ENCODE measurements at regions not wholly inside any gene's neighbourhood (a gene's known extent, or its start where the extent isn't known, plus 50 kb on each side); places are given as distances from the start of the nearest gene placed in this dataset.

DNA sequence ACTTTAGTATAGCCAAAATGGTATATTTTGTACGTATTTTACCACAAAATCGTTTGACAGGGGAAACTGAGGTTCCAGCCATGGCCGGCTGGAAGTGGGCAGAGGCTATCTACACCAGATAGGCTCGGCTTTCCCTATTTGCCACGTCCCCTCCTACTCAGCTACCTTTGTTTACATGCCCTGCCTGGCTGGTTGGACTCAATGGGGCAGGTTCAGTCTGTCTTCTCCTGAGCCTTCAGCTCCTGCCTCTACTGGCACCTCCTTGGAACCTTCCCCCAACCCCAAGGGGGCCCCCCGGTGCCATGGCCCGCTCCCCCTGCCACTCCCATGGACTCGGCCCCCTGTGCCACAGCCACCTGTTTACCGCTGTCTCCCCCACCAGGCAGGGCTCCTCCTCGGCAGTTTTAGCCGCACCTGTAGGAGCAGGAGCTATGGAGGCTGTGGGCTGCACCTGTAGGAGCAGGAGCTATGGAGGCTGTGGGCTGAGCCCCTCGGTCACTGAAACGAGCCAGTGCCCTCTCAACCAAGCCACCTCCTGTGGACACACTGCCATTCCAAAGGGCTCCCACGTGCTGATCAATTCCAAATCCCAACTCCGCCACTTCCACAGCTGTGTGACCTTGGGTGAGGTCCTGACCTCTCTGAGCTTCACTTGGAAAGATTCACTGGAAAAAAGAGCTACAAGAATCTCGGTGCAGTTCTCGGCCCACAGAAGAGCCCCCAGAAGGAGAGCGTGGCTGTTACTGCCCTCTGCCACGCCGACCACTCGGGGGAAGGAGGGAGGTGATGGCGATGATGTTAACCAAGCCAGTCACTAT, 62.2 kb downstream of the NCOR2 start:
- H3K36me3 Mint-ChIP-seq: peaks cover 5% of the 10 kb centered on the region
- peak overlapping the region; percentile 61 for H3K27ac Mint-ChIP-seq
- H3K27me3 Mint-ChIP-seq: no peaks in the 10 kb centered on the region
- peaks cover 81% of the 10 kb centered on the region for H3K4me1 Mint-ChIP-seq (ENCODE audit: unreplicated experiment)
- H3K4me3 Mint-ChIP-seq: no peak overlapping the region
- DNase-seq (ENCODE audit: extremely low spot score, unreplicated experiment): no peak
- no peaks in the 10 kb centered on the region for H3K9me3 Mint-ChIP-seq
- TF ChIP-seq, protein P1, sequence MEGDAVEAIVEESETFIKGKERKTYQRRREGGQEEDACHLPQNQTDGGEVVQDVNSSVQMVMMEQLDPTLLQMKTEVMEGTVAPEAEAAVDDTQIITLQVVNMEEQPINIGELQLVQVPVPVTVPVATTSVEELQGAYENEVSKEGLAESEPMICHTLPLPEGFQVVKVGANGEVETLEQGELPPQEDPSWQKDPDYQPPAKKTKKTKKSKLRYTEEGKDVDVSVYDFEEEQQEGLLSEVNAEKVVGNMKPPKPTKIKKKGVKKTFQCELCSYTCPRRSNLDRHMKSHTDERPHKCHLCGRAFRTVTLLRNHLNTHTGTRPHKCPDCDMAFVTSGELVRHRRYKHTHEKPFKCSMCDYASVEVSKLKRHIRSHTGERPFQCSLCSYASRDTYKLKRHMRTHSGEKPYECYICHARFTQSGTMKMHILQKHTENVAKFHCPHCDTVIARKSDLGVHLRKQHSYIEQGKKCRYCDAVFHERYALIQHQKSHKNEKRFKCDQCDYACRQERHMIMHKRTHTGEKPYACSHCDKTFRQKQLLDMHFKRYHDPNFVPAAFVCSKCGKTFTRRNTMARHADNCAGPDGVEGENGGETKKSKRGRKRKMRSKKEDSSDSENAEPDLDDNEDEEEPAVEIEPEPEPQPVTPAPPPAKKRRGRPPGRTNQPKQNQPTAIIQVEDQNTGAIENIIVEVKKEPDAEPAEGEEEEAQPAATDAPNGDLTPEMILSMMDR (conservative IDR thresholded peaks at IDR 0.05): no peak

DNA sequence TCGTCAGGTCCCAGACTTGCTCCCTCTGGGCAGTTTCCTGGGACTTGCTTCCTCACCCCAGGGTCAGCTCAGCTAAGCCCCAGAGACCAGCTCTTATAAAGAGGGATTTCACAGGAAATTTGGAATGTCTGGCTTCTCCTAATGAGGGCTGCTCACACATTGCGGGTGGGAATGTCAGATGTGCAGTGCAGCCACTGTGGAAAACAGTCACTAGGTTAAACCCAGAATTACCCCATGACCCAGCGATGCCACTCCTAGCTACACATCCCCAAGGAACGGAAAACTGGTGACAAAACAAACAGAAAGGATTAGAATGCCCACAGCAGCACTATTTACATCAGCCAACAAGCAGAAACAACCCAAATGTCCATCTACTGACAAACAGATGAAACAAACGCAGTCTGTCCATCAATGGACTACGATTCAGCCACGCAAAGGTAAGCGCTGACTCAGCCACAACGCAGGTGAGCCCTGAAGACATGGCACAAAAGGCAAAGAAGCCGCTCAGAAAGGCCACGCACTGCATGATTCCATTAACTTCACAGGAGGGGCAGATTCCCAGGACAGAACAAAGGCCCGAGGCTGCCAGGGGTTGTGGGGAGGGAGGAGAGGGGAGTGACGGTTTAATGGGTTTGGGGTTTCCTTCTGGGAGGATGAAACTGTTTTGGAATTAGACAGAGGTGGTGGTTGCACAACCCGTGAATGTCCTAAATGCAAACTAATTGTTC, 63.0 kb downstream of the NCOR2 start:
- TF ChIP-seq, protein P1 (conservative IDR thresholded peaks at IDR 0.05): no peak
- Mint-ChIP-seq H3K27me3 (no peaks in the 10 kb centered on the region), H3K4me1 (ENCODE audit: unreplicated experiment) (peaks cover 77% of the 10 kb centered on the region), H3K4me3 (peak overlapping the region; percentile 53), H3K27ac (peak overlapping the region; percentile 61), H3K9me3 (no peaks in the 10 kb centered on the region), H3K36me3 (peaks cover 5% of the 10 kb centered on the region)
- no peak for DNase-seq (ENCODE audit: extremely low spot score, unreplicated experiment)

DNA sequence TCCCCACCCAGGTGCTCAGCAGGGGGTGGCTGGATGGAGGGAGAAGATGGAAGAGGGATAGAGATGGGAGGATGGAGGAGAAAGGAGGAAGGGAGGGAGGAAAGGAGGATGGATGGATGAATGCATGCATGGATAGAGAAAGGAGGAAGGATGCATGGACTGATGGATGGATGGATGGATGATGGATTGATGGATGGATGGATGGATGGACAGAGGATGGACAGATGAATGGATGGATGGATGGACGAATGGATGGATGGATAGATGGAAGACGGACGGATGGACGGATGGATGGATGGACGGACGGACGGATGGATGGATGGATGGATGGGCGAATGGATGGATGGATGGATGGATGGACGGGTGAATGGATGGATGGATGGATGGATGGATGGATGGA, 64.1 kb downstream of the NCOR2 start:
- no peaks in the 10 kb centered on the region for H3K27me3 Mint-ChIP-seq
- H3K9me3 Mint-ChIP-seq: no peaks in the 10 kb centered on the region
- peak overlapping the region; percentile 18 for H3K4me3 Mint-ChIP-seq
- no peak for DNase-seq (ENCODE audit: extremely low spot score, unreplicated experiment)
- peaks cover 5% of the 10 kb centered on the region for H3K36me3 Mint-ChIP-seq
- H3K27ac Mint-ChIP-seq: no peak overlapping the region
- H3K4me1 Mint-ChIP-seq (ENCODE audit: unreplicated experiment): peaks cover 79% of the 10 kb centered on the region
- TF ChIP-seq, protein P1 (conservative IDR thresholded peaks at IDR 0.05): no peak

DNA sequence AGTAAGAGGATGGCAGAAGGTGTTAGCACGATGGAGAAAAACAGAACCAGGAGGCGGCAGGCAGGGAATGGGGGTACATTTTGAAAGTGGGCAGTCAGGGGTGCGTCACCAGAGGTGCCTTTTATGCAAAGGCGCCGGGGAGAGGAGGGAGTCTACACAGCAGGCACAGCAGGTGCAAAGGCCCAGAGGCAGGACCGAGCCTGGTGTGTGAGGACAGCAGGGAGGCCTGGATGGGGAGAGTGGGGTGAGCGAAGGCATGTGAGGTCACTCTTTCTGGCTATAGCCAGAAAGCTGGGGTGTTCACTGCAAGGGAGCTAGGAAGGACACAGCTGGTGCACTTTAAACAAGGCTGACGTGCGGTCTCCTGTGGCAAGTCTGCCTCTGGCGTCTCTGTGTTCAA, 65.0 kb downstream of the NCOR2 start:
- DNase-seq (ENCODE audit: extremely low spot score, unreplicated experiment): no peak
- no peak overlapping the region for H3K27ac Mint-ChIP-seq
- H3K4me1 Mint-ChIP-seq (ENCODE audit: unreplicated experiment): peaks cover 75% of the 10 kb centered on the region
- H3K4me3 Mint-ChIP-seq: no peak overlapping the region
- H3K27me3 Mint-ChIP-seq: no peaks in the 10 kb centered on the region
- TF ChIP-seq, protein P1 (conservative IDR thresholded peaks at IDR 0.05): no peak
- peaks cover 5% of the 10 kb centered on the region for H3K36me3 Mint-ChIP-seq
- no peaks in the 10 kb centered on the region for H3K9me3 Mint-ChIP-seq

DNA sequence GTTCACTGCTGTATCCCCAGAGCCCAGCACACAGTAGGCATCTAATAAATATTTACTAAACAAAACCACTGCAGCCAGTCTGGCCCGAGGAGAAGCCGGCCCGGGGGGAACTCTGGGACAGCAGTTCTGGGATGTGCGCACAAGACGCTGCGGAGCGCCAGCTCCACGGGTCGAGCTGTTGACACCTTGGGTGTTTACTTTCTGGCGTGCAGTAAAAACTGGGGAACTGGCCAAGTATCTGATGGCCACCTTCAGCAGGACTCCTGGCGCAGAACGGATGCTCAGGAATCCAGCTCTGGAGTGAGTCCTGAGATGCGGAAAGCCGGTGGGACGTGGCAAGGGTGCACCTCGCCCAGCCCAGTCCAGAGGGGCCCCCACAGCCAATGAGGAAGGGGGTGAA, 65.6 kb downstream of the NCOR2 start:
- Mint-ChIP-seq H3K27ac (peak overlapping the region; percentile 81), H3K36me3 (peaks cover 5% of the 10 kb centered on the region), H3K9me3 (no peaks in the 10 kb centered on the region), H3K4me1 (ENCODE audit: unreplicated experiment) (peaks cover 71% of the 10 kb centered on the region), H3K4me3 (no peak overlapping the region), H3K27me3 (no peaks in the 10 kb centered on the region)
- DNase-seq (ENCODE audit: extremely low spot score, unreplicated experiment): no peak
- TF ChIP-seq, protein P1 (conservative IDR thresholded peaks at IDR 0.05): no peak
